Left ventricle myocardium inferior (tissue), 1 donor: ENCODE measurements at regions not wholly inside any gene's neighbourhood (a gene's known extent, or its start where the extent isn't known, plus 50 kb on each side); places are given as distances from the start of the nearest gene placed in this dataset.

Experiments used
- DNase-seq: peaks from one replicate; pipeline ENCODE4 v3.0.0-alpha.2; 2020
- H3K27ac ChIP-seq: fragments of 200-600 bp; replicated peaks from 2 replicates; pipeline ENCODE4 v1.8.0; 2021
- H3K27me3 ChIP-seq: fragments of 200-600 bp; 2 replicates; pipeline ENCODE4 v1.8.0; 2021; ENCODE audit warnings: low read depth
- H3K36me3 ChIP-seq: fragments of 200-600 bp; 2 replicates; pipeline ENCODE4 v1.8.0; 2021
- H3K4me1 ChIP-seq: fragments of 200-600 bp; 2 replicates; pipeline ENCODE4 v1.8.0; 2021
- H3K4me3 ChIP-seq: fragments of 200-600 bp; 2 replicates; pipeline ENCODE4 v1.8.0; 2021; ENCODE audit warnings: mild to moderate bottlenecking, moderate library complexity
- H3K9me3 ChIP-seq: fragments of 200-600 bp; replicated peaks from 2 replicates; pipeline ENCODE4 v1.8.0; 2021
- CTCF ChIP-seq: fragments of 200-600 bp; IDR thresholded peaks from 2 replicates; pipeline ENCODE4 v1.8.0; 2021; ENCODE audit warnings: antibody characterized with exemption, mild to moderate bottlenecking, borderline replicate concordance
- intact Hi-C: fragments of 100-400 bp; cut with micrococcal nuclease; formaldehyde crosslinking; loops from one replicate; pipeline ENCODE4 v1.11.0; 2022
- donor health status: DM: no; HTN: yes; CAD: no; lungs with severe emphysema.

DNA sequence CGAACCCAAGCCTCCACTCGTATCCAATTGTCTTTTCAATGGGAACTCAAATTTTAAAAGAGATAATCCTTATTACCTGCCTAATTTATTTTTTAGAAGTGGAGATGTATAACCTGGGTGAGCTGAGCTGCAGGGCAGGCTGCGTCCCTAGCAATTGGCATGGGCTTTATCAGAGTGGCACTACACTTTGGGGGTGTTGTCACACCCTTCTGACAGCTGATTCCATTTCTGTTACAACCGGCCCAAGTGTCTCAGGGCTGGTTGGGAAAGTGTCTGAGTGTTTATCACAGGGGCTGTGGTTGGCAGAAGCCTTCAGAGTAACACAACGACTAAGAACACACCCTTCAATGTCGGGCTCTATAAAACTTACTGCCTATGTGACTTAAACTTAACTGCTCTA is 295.0 kb downstream of the SMAD2 start:
- no peak for DNase-seq

DNA sequence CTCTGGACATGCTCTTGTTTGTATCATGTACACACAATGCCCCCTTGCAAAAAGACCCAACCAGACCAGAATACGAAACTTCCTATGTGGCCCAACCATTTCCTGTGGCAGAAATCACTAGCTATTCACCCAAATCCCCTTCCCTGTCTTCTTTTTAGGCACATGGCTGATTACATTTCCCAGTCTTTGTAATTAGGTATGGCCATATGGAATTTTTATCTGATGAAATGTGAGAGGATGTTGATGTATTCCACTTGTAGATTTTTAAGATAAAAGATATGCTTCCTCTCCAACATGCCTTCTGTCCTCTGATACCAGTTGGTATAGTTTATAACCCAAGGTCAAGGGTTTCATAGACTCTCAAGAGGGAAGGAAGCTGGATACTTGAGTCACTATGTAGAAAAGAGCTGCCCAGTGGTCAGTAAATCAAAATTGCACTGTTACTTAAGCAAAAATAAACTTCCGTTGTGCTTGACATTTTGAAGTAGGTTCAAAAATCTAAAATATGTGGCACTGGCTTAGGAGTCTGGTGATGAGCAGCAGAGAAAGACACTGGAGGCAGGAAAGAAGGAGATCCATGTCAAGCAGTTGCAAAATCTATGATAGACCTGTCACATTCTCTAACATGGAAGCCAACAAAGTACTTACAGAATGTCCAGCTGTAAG is 297.4 kb downstream of the SMAD2 start:
- no peak for DNase-seq
- intact Hi-C loops: no loop called here
- no peak for TF ChIP-seq CTCF
- Histone ChIP-seq H3K36me3 (no peaks in the 10 kb centered on the region), H3K9me3 (no peaks in the 10 kb centered on the region), H3K4me1 (no peaks in the 10 kb centered on the region), H3K27me3 (peaks cover 73% of the 10 kb centered on the region), H3K27ac (no peak overlapping the region), H3K4me3 (no peak overlapping the region)

More for the DNA sequence above, 295.0 kb downstream of the SMAD2 start:
- H3K27ac ChIP-seq: no peak overlapping the region
- H3K9me3 ChIP-seq: no peaks in the 10 kb centered on the region
- TF ChIP-seq CTCF: no peak
- H3K27me3 ChIP-seq: peaks cover 50% of the 10 kb centered on the region
- no peaks in the 10 kb centered on the region for H3K4me1 ChIP-seq
- H3K36me3 ChIP-seq: no peaks in the 10 kb centered on the region
- intact Hi-C loops: no loop called here
- H3K4me3 ChIP-seq: no peak overlapping the region

- no peak for TF ChIP-seq CTCF
- intact Hi-C loops: no loop called here
- Histone ChIP-seq H3K4me1 (no peaks in the 10 kb centered on the region), H3K27me3 (peaks cover 74% of the 10 kb centered on the region), H3K4me3 (no peak overlapping the region), H3K9me3 (no peaks in the 10 kb centered on the region), H3K36me3 (no peaks in the 10 kb centered on the region), H3K27ac (no peak overlapping the region)
- no peak for DNase-seq
Observed at GRCh38 chr18:47628893-47629292, 301.6 kb downstream of the SMAD2 start.

GRCh38 chr18:47628240-47628781 is 302.1 kb downstream of the SMAD2 start:
- H3K4me1 ChIP-seq: no peaks in the 10 kb centered on the region
- H3K27ac ChIP-seq: no peak overlapping the region
- H3K9me3 ChIP-seq: no peaks in the 10 kb centered on the region
- no peak for DNase-seq
- peaks cover 70% of the 10 kb centered on the region for H3K27me3 ChIP-seq
- TF ChIP-seq CTCF: no peak
- intact Hi-C loops: no loop called here
- H3K4me3 ChIP-seq: no peak overlapping the region
- H3K36me3 ChIP-seq: no peaks in the 10 kb centered on the region

- H3K27ac ChIP-seq: no peak overlapping the region
- H3K4me3 ChIP-seq: no peak overlapping the region
- intact Hi-C loops: no loop called here
- peaks cover 59% of the 10 kb centered on the region for H3K27me3 ChIP-seq
- H3K36me3 ChIP-seq: no peaks in the 10 kb centered on the region
- TF ChIP-seq CTCF: no peak
- no peaks in the 10 kb centered on the region for H3K9me3 ChIP-seq
- H3K4me1 ChIP-seq: no peaks in the 10 kb centered on the region
- DNase-seq: no peak
Observed at GRCh38 chr18:47627030-47627429, 303.4 kb downstream of the SMAD2 start.
